SK-N-MC (cell line): ENCODE measurements at regions not wholly inside any gene's neighbourhood (a gene's known extent, or its start where the extent isn't known, plus 50 kb on each side); places are given as distances from the start of the nearest gene placed in this dataset.

Experiments used
- EZH2 ChIP-seq: fragments of 200-600 bp; sonication (generic); IDR thresholded peaks from one replicate; pipeline ENCODE4 v1.6.1; 2017; ENCODE audit warnings: antibody characterized with exemption
- FOXP2 ChIP-seq: optimal IDR thresholded peaks from 2 replicates; pipeline ENCODE3; 2011; ENCODE audit warnings: mild to moderate bottlenecking, moderate library complexity; ENCODE audit not compliant: insufficient read depth; ENCODE audit errors: extremely low read length, control extremely low read depth
- POLR2AphosphoS5 ChIP-seq: IDR thresholded peaks from 2 replicates; pipeline ENCODE4 v1.6.1; 2012; ENCODE audit warnings: mild to moderate bottlenecking, low read depth, low read length, borderline replicate concordance

DNA sequence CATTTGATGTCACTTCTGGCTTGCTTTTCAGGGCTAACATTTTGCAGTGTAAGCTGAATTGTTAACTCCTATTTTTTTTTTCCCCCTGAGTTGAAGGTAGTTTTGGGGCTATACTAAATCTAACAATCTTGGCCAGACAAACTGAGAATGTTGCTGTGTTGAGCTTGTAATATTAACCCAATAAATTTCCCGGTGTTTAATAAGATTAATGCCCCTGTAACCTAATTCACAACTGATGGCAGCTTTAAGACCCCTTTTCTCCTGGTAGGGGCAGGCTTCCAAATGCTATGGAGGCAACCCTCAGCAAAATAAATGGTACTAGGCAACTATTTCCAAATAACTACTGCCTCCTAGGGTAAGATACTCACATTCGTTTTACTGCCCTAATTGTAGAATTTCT is 549.6 kb upstream of the KIF2B start:
- TF ChIP-seq EZH2, result no peak
- no peak for TF ChIP-seq FOXP2
- no peak for TF ChIP-seq POLR2AphosphoS5
